Smooth muscle cell (in vitro differentiated cells): ENCODE measurements at regions not wholly inside any gene's neighbourhood (a gene's known extent, or its start where the extent isn't known, plus 50 kb on each side); places are given as distances from the start of the nearest gene placed in this dataset.

ENCODE experiments used
- DNase-seq: peaks from one replicate; lab custom pipeline; 2025; ENCODE audit not compliant: unreplicated experiment; lab: John Stamatoyannopoulos, UW
- H2AFZ ChIP-seq: fragments of 200-600 bp; sonication (generic); 2 replicates; pipeline ENCODE4 v1.6.0; 2016; ENCODE audit warnings: antibody characterized with exemption, low read depth, mild to moderate bottlenecking
- H3F3A ChIP-seq: fragments of 200-600 bp; sonication (generic); 2 replicates; pipeline ENCODE4 v1.6.0; 2017; ENCODE audit warnings: antibody characterized with exemption, low read depth
- H3K27ac ChIP-seq: fragments of 200-600 bp; sonication (generic); 2 replicates; pipeline ENCODE4 v1.5.1; 2016; ENCODE audit warnings: low read depth, mild to moderate bottlenecking
- H3K27me3 ChIP-seq: fragments of 200-600 bp; sonication (generic); 2 replicates; pipeline ENCODE4 v1.6.1; 2016; ENCODE audit warnings: low read depth, mild to moderate bottlenecking
- H3K36me3 ChIP-seq: fragments of 200-600 bp; sonication (generic); 2 replicates; pipeline ENCODE4 v1.5.1; 2016; ENCODE audit warnings: low read depth
- H3K4me1 ChIP-seq: fragments of 200-600 bp; sonication (generic); 2 replicates; pipeline ENCODE4 v1.5.1; 2016; ENCODE audit warnings: low read depth
- H3K4me2 ChIP-seq: fragments of 200-600 bp; sonication (generic); 2 replicates; pipeline ENCODE4 v1.6.0; 2016; ENCODE audit warnings: mild to moderate bottlenecking
- H3K4me3 ChIP-seq: fragments of 200-600 bp; sonication (generic); 2 replicates; pipeline ENCODE4 v1.5.1; 2016; ENCODE audit warnings: mild to moderate bottlenecking
- H3K79me2 ChIP-seq: fragments of 200-600 bp; sonication (generic); 2 replicates; pipeline ENCODE4 v1.6.0; 2016; ENCODE audit warnings: low read depth, mild to moderate bottlenecking
- H3K9ac ChIP-seq: fragments of 200-600 bp; sonication (generic); 2 replicates; pipeline ENCODE4 v1.6.0; 2016; ENCODE audit warnings: low read depth
- H3K9me3 ChIP-seq: fragments of 200-600 bp; sonication (generic); replicated peaks from 2 replicates; pipeline ENCODE4 v1.5.1; 2016; ENCODE audit warnings: low read depth
- H4K20me1 ChIP-seq: fragments of 200-600 bp; sonication (generic); 2 replicates; pipeline ENCODE4 v1.6.0; 2016; ENCODE audit warnings: low read depth
- WGBS: methylation state at CpG from one replicate; pipeline ENCODE4 v1.1.7; 2016; ENCODE audit warnings: low lambda C conversion rate; 5-methylcytosine and 5-hydroxymethylcytosine counted together
- TF ChIP-seq, protein P1 (sequence below): fragments of 200-600 bp; sonication (generic); IDR thresholded peaks from 2 replicates; pipeline ENCODE4 v1.5.1; 2017; ENCODE audit warnings: borderline replicate concordance, mild to moderate bottlenecking, antibody characterized with exemption; ENCODE audit not compliant: insufficient read depth, poor library complexity, severe bottlenecking

DNA sequence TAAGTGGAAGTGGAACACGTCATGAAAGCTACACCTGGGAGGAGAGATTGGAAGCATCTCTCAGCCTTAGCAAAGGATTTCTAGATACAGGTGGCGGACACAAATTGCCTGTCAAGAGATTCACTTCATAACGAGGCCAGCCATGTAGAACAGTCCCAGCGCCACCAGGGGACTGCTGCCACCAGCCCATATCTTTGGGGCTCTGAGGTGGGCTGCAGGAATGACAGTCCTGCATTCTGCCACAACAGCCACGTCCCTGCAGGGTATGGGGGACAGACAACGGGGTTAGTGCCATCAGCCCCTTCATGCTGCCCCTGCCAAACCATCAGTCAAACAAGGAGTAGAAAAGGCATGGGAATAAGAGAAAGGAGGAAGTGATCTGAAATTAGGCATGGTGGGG lies 81.2 kb upstream of the SASH1 start:
- WGBS: 85% methylated on average over 6 of the region's 6 CpGs
- no peak overlapping the region for H3K9ac ChIP-seq
- H3K4me3 ChIP-seq: no peak overlapping the region
- H3K9me3 ChIP-seq: no peaks in the 10 kb centered on the region
- no peak overlapping the region for H3K4me2 ChIP-seq
- H2AFZ ChIP-seq: no peak overlapping the region
- no peaks in the 10 kb centered on the region for H3F3A ChIP-seq
- no peak for DNase-seq
- TF ChIP-seq, protein P1, sequence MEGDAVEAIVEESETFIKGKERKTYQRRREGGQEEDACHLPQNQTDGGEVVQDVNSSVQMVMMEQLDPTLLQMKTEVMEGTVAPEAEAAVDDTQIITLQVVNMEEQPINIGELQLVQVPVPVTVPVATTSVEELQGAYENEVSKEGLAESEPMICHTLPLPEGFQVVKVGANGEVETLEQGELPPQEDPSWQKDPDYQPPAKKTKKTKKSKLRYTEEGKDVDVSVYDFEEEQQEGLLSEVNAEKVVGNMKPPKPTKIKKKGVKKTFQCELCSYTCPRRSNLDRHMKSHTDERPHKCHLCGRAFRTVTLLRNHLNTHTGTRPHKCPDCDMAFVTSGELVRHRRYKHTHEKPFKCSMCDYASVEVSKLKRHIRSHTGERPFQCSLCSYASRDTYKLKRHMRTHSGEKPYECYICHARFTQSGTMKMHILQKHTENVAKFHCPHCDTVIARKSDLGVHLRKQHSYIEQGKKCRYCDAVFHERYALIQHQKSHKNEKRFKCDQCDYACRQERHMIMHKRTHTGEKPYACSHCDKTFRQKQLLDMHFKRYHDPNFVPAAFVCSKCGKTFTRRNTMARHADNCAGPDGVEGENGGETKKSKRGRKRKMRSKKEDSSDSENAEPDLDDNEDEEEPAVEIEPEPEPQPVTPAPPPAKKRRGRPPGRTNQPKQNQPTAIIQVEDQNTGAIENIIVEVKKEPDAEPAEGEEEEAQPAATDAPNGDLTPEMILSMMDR: no peak
- H3K36me3 ChIP-seq: no peaks in the 10 kb centered on the region
- H4K20me1 ChIP-seq: no peaks in the 10 kb centered on the region
- no peaks in the 10 kb centered on the region for H3K4me1 ChIP-seq
- no peaks in the 10 kb centered on the region for H3K79me2 ChIP-seq
- H3K27ac ChIP-seq: no peak overlapping the region
- no peaks in the 10 kb centered on the region for H3K27me3 ChIP-seq

- no peaks in the 10 kb centered on the region for H3K79me2 ChIP-seq
- no peak overlapping the region for H3K27ac ChIP-seq
- no peak overlapping the region for H3K9ac ChIP-seq
- H3K4me3 ChIP-seq: no peak overlapping the region
- TF ChIP-seq, protein P1: no peak
- no peaks in the 10 kb centered on the region for H3K27me3 ChIP-seq
- no peak for DNase-seq
- H3K4me1 ChIP-seq: peaks cover 1% of the 10 kb centered on the region
- no peaks in the 10 kb centered on the region for H3K9me3 ChIP-seq
- WGBS: 76% methylated on average over 3 of the region's 3 CpGs
- H3K4me2 ChIP-seq: no peak overlapping the region
- H3F3A ChIP-seq: no peaks in the 10 kb centered on the region
- no peaks in the 10 kb centered on the region for H3K36me3 ChIP-seq
- H2AFZ ChIP-seq: no peak overlapping the region
- H4K20me1 ChIP-seq: no peaks in the 10 kb centered on the region
These were observed 79.6 kb upstream of the SASH1 start for GRCh38 chr6:148263010-148263409.

GRCh38 chr6:148263961-148264360 lies 78.7 kb upstream of the SASH1 start:
- no peak for DNase-seq
- TF ChIP-seq, protein P1: no peak
- Histone ChIP-seq H3K27me3 (no peaks in the 10 kb centered on the region), H3K79me2 (no peaks in the 10 kb centered on the region), H3K36me3 (no peaks in the 10 kb centered on the region), H4K20me1 (no peaks in the 10 kb centered on the region), H3K4me3 (no peak overlapping the region), H3K4me2 (no peak overlapping the region), H3F3A (peaks cover 5% of the 10 kb centered on the region), H3K9ac (no peak overlapping the region), H3K9me3 (no peaks in the 10 kb centered on the region), H3K27ac (no peak overlapping the region), H3K4me1 (peaks cover 5% of the 10 kb centered on the region), H2AFZ (no peak overlapping the region)
- 55% methylated on average over 5 of the region's 5 CpGs for WGBS

GRCh38 chr6:148265054-148265453 lies 77.6 kb upstream of the SASH1 start:
- H3K9me3 ChIP-seq: no peaks in the 10 kb centered on the region
- no peaks in the 10 kb centered on the region for H3K27me3 ChIP-seq
- H3K4me3 ChIP-seq: no peak overlapping the region
- H3F3A ChIP-seq: peaks cover 5% of the 10 kb centered on the region
- no peaks in the 10 kb centered on the region for H3K79me2 ChIP-seq
- no peaks in the 10 kb centered on the region for H4K20me1 ChIP-seq
- WGBS: 80% methylated on average over 1 of the region's 2 CpGs
- no peak overlapping the region for H3K9ac ChIP-seq
- no peak overlapping the region for H2AFZ ChIP-seq
- no peak overlapping the region for H3K4me2 ChIP-seq
- peaks cover 5% of the 10 kb centered on the region for H3K4me1 ChIP-seq
- no peaks in the 10 kb centered on the region for H3K36me3 ChIP-seq
- TF ChIP-seq, protein P1: no peak
- no peak overlapping the region for H3K27ac ChIP-seq
- no peak for DNase-seq
